Upper lobe of left lung (tissue), 6 donors: ENCODE measurements at regions not wholly inside any gene's neighbourhood (a gene's known extent, or its start where the extent isn't known, plus 50 kb on each side); places are given as distances from the start of the nearest gene placed in this dataset.

Experiments
- ATAC-seq, 2 donors: fragments of 200-7000 bp; cut with Tn5 transposase; one replicate each; pipeline ENCODE4 v1.9.1; 2022; ENCODE audit warnings: mild to moderate bottlenecking in 2 of 2, moderate library complexity in 2 of 2; ENCODE audit not compliant: low FRiP score in 2 of 2
- DNase-seq, 2 donors: peaks; one replicate each; pipeline ENCODE4 v3.0.0-alpha.2; 2019 to 2020
- H3K27ac ChIP-seq, 4 donors: fragments of 200-600 bp; sonication (generic); one replicate each; pipeline ENCODE4 v1.5.1; 2016 to 2019
- H3K27me3 ChIP-seq, 4 donors: fragments of 200-600 bp; sonication (generic); one replicate each; pipeline ENCODE4 v1.5.1; 2017 to 2019
- H3K36me3 ChIP-seq, 4 donors: fragments of 200-600 bp; sonication (generic); one replicate each; pipeline ENCODE4 v1.5.1; 2016 to 2019
- H3K4me1 ChIP-seq, 4 donors: fragments of 200-600 bp; sonication (generic); one replicate each; pipeline ENCODE4 v1.5.1; 2018 to 2019
- H3K4me3 ChIP-seq, 4 donors: fragments of 200-600 bp; sonication (generic); one replicate each; pipeline ENCODE4 v1.5.1; 2017 to 2019; ENCODE audit warnings: mild to moderate bottlenecking in 2 of 4, moderate library complexity in 1 of 4
- H3K9me3 ChIP-seq, 4 donors: fragments of 200-600 bp; sonication (generic); one replicate each; pipeline ENCODE4 v1.5.1; 2018 to 2019
- CTCF ChIP-seq, 6 experiments: fragments of 450-650 bp in 4 of 6; fragments of 200-600 bp in 2 of 6; sonication (generic) in 2 of 6; IDR thresholded peaks; one replicate each; pipeline ENCODE4 v1.5.1; 2016 to 2019; ENCODE audit warnings: antibody characterized with exemption in 6 of 6
- EP300 ChIP-seq, 4 donors: sonication (generic); formaldehyde crosslinking; IDR thresholded peaks; one replicate each; pipeline ENCODE4 v1.5.1; 2017; ENCODE audit warnings: antibody characterized with exemption in 4 of 4, control low read depth in 2 of 4
- POLR2A ChIP-seq, 4 donors: fragments of 450-650 bp; IDR thresholded peaks; one replicate each; pipeline ENCODE4 v1.5.1; 2016 to 2017; ENCODE audit warnings: antibody characterized with exemption in 4 of 4, mild to moderate bottlenecking in 2 of 4
- POLR2AphosphoS5 ChIP-seq, 2 donors: sonication (generic); formaldehyde crosslinking; IDR thresholded peaks; one replicate each; pipeline ENCODE4 v1.5.1; 2017; ENCODE audit warnings: antibody characterized with exemption in 2 of 2
- WGBS, 2 donors: methylation state at CpG; one replicate each; pipeline ENCODE4 v1.1.5; 2017 to 2018; 5-methylcytosine and 5-hydroxymethylcytosine counted together
- donor health status: DM: no; HTN: no; CAD: no; lungs with moderate emphysema.
- donor health status: DM: no; HTN: yes; CAD: no; lungs with severe emphysema.

- no peaks in the 10 kb centered on the region for H3K27me3 ChIP-seq
- no peak overlapping the region for H3K4me3 ChIP-seq
- H3K36me3 ChIP-seq: no peaks in the 10 kb centered on the region
- no peaks in the 10 kb centered on the region for H3K9me3 ChIP-seq
- TF ChIP-seq POLR2AphosphoS5 (IDR thresholded peaks at IDR 0.05) (no peak), CTCF (IDR thresholded peaks at IDR 0.05) (no peak), EP300 (IDR thresholded peaks at IDR 0.05) (no peak), POLR2A (IDR thresholded peaks at IDR 0.05) (no peak)
- 85 to 89% methylated on average over 3 of the region's 3 CpGs for WGBS, 2 donors
- ATAC-seq: no peak
- DNase-seq: no peak
- no peak overlapping the region for H3K27ac ChIP-seq
- peaks cover 35 to 43% (median 39%) of the 10 kb centered on the region in 4 donors for H3K4me1 ChIP-seq
These were observed 529.5 kb upstream of the TBL1XR1 start for GRCh38 chr3:177726807-177727206.

- ATAC-seq (peak in 1 of 2 donors; percentile 86), DNase-seq (peak in 1 of 2 donors; percentile 44)
- H3K4me3 ChIP-seq: no peak overlapping the region
These were observed 532.8 kb upstream of the TBL1XR1 start for GRCh38 chr3:177729956-177730681.

GRCh38 chr3:177730814-177731213 lies 533.5 kb upstream of the TBL1XR1 start:
- no peak overlapping the region for H3K27ac ChIP-seq
- no peak overlapping the region for H3K4me3 ChIP-seq
- no peaks in the 10 kb centered on the region for H3K36me3 ChIP-seq
- no peak for TF ChIP-seq POLR2A (IDR thresholded peaks at IDR 0.05)
- TF ChIP-seq POLR2AphosphoS5 (IDR thresholded peaks at IDR 0.05): no peak
- no peak for TF ChIP-seq EP300 (IDR thresholded peaks at IDR 0.05)
- TF ChIP-seq CTCF (IDR thresholded peaks at IDR 0.05): no peak
- no peaks in the 10 kb centered on the region for H3K27me3 ChIP-seq
- 86 to 92% methylated on average over 6 of the region's 6 CpGs for WGBS, 2 donors
- ATAC-seq: no peak
- DNase-seq: no peak
- no peaks in the 10 kb centered on the region for H3K9me3 ChIP-seq
- peaks cover 0 to 10% (median 4%) of the 10 kb centered on the region in 4 donors for H3K4me1 ChIP-seq

More at GRCh38 chr3:177729956-177730681, 532.8 kb upstream of the TBL1XR1 start:
- peaks cover 6 to 15% (median 11%) of the 10 kb centered on the region in 4 donors for H3K4me1 ChIP-seq
- WGBS, 2 donors: 68 to 78% methylated on average over 14 of the region's 14 CpGs
- no peaks in the 10 kb centered on the region for H3K36me3 ChIP-seq
- H3K27me3 ChIP-seq: no peaks in the 10 kb centered on the region
- no peak overlapping the region for H3K27ac ChIP-seq
- no peaks in the 10 kb centered on the region for H3K9me3 ChIP-seq
- TF ChIP-seq POLR2AphosphoS5 (IDR thresholded peaks at IDR 0.05) (no peak), EP300 (IDR thresholded peaks at IDR 0.05) (no peak), CTCF (IDR thresholded peaks at IDR 0.05) (no peak), POLR2A (IDR thresholded peaks at IDR 0.05) (no peak)

GRCh38 chr3:177731644-177732268 lies 534.5 kb upstream of the TBL1XR1 start:
- H3K4me1 ChIP-seq: peaks cover 0 to 10% (median 2%) of the 10 kb centered on the region in 4 donors
- ATAC-seq (no peak), DNase-seq (no peak)
- H3K4me3 ChIP-seq: no peak overlapping the region
- no peak overlapping the region for H3K27ac ChIP-seq
- no peaks in the 10 kb centered on the region for H3K9me3 ChIP-seq
- H3K27me3 ChIP-seq: no peaks in the 10 kb centered on the region
- H3K36me3 ChIP-seq: no peaks in the 10 kb centered on the region
- WGBS, 2 donors: 88 to 94% methylated on average over 3 of the region's 3 CpGs
- TF ChIP-seq EP300 (IDR thresholded peaks at IDR 0.05): no peak
- no peak for TF ChIP-seq POLR2AphosphoS5 (IDR thresholded peaks at IDR 0.05)
- TF ChIP-seq CTCF (IDR thresholded peaks at IDR 0.05): no peak
- TF ChIP-seq POLR2A (IDR thresholded peaks at IDR 0.05): no peak
